Transverse colon (tissue), 4 donors: ENCODE measurements at regions not wholly inside any gene's neighbourhood (a gene's known extent, or its start where the extent isn't known, plus 50 kb on each side); places are given as distances from the start of the nearest gene placed in this dataset.

ENCODE experiments used
- CTCF ChIP-seq, 5 experiments: fragments of 200-600 bp in 3 of 5; fragments of 450-650 bp in 2 of 5; sonication (generic) in 3 of 5; IDR thresholded peaks; 1 replicate in 2 of 5; 2 replicates in 3 of 5; pipeline ENCODE4 v1.5.1; 2016 to 2017; ENCODE audit warnings: antibody characterized with exemption in 5 of 5, inconsistent platforms in 3 of 5, mild to moderate bottlenecking in 2 of 5, moderate library complexity in 1 of 5
- EP300 ChIP-seq: sonication (generic); formaldehyde crosslinking; IDR thresholded peaks from one replicate; pipeline ENCODE4 v1.6.1; 2017; ENCODE audit warnings: antibody characterized with exemption, low read depth
- POLR2A ChIP-seq: fragments of 450-650 bp; IDR thresholded peaks from one replicate; pipeline ENCODE4 v1.6.1; 2016; ENCODE audit warnings: antibody characterized with exemption, mild to moderate bottlenecking, moderate library complexity
- POLR2AphosphoS5 ChIP-seq, 3 donors: sonication (generic); formaldehyde crosslinking; IDR thresholded peaks; one replicate each; pipeline ENCODE4 v1.6.1; 2016; ENCODE audit warnings: antibody characterized with exemption in 3 of 3

GRCh38 chr7:24438232-24438631, 135.0 kb upstream of the PALS2 start:
- no peak for TF ChIP-seq CTCF (IDR thresholded peaks at IDR 0.05)
- no peak for TF ChIP-seq EP300
- no peak for TF ChIP-seq POLR2A
- no peak for TF ChIP-seq POLR2AphosphoS5 (IDR thresholded peaks at IDR 0.05)
